H1 (cell line): ENCODE measurements at regions not wholly inside any gene's neighbourhood (a gene's known extent, or its start where the extent isn't known, plus 50 kb on each side); places are given as distances from the start of the nearest gene placed in this dataset.
"Not testable (repeated sequence)": the region's sequence is repeated elsewhere in the genome, so short reads cannot be mapped to it uniquely, and the experiment has no call there.

ENCODE experiments used
- CTCF ChIA-PET: fragments of 300-600 bp; sonication (Branson Sonifier 250); formaldehyde crosslinking; loops from one replicate; lab custom pipeline; 2021; ENCODE audit not compliant: partially characterized antibody; lab: Charles Lee
- POLR2A ChIA-PET: fragments of 300-600 bp; sonication (Branson Sonifier 250); formaldehyde crosslinking; loops from one replicate; lab custom pipeline; 2021; ENCODE audit warnings: inconsistent platforms; ENCODE audit not compliant: partially characterized antibody; lab: Charles Lee
- DNase-seq, 2 experiments: peaks; one replicate each; pipeline versions ENCODE4 v3.0.0 to v3.0.0-alpha.2; 2010 to 2022; ENCODE audit warnings: low spot score in 2 of 2, low read depth in 1 of 2, mixed read lengths in 1 of 2
- FAIRE-seq: peaks from 2 replicates; lab custom pipeline; 2011; peaks lifted over from hg19 to GRCh38; lab: Jason Lieb, UNC
- H2AFZ ChIP-seq: 2 replicates; pipeline ENCODE4 v1.8.1; 2012; ENCODE audit warnings: low read length, inconsistent platforms
- H2AK5ac ChIP-seq: 2 replicates; pipeline ENCODE4 v1.6.1; 2013; ENCODE audit warnings: low read depth, low read length
- H2BK120ac ChIP-seq: replicated peaks from 2 replicates; pipeline ENCODE3; 2013; ENCODE audit warnings: low read depth, low read length, inconsistent platforms
- H2BK12ac ChIP-seq: 2 replicates; pipeline ENCODE4 v1.6.1; 2013; ENCODE audit warnings: low read depth, low read length
- H2BK15ac ChIP-seq: 2 replicates; pipeline ENCODE4 v1.6.1; 2013; ENCODE audit warnings: low read length
- H2BK20ac ChIP-seq: 2 replicates; pipeline ENCODE4 v1.6.1; 2013; ENCODE audit warnings: low read length
- H2BK5ac ChIP-seq: 2 replicates; pipeline ENCODE4 v1.6.1; 2013; ENCODE audit warnings: low read depth, low read length
- H3K14ac ChIP-seq: 2 replicates; pipeline ENCODE4 v1.6.1; 2013; ENCODE audit warnings: inconsistent platforms; ENCODE audit not compliant: insufficient read length
- H3K18ac ChIP-seq: 2 replicates; pipeline ENCODE4 v1.6.1; 2013; ENCODE audit warnings: low read length; ENCODE audit errors: extremely low read depth
- H3K23ac ChIP-seq: 2 replicates; pipeline ENCODE4 v1.6.1; 2013; ENCODE audit warnings: inconsistent platforms; ENCODE audit not compliant: insufficient read length
- H3K23me2 ChIP-seq: 2 replicates; pipeline ENCODE4 v1.6.1; 2013; ENCODE audit warnings: low read depth, low read length
- H3K27ac ChIP-seq: 2 replicates; pipeline ENCODE4 v1.6.1; 2011; ENCODE audit warnings: low read depth, low read length, inconsistent platforms
- H3K27me3 ChIP-seq, 4 experiments: replicated peaks in 1 of 4; 1 replicate in 1 of 4; 2 replicates in 3 of 4; pipeline versions ENCODE4 v1.6.1 to v1.8.1; 2011 to 2013; ENCODE audit warnings: low read length in 3 of 4, mild to moderate bottlenecking in 3 of 4, inconsistent platforms in 2 of 4, mixed read lengths in 2 of 4, moderate library complexity in 1 of 4; ENCODE audit not compliant: control insufficient read depth in 3 of 4, insufficient read depth in 3 of 4; ENCODE audit errors: extremely low read depth in 1 of 4
- H3K36me3 ChIP-seq, 4 experiments: 2 replicates each; pipeline versions ENCODE4 v1.6.1 to v1.8.1; 2011 to 2013; ENCODE audit warnings: mild to moderate bottlenecking in 4 of 4, low read length in 3 of 4, moderate library complexity in 2 of 4, control low read depth in 1 of 4, inconsistent platforms in 1 of 4; ENCODE audit not compliant: insufficient read depth in 4 of 4, control insufficient read depth in 2 of 4
- H3K4ac ChIP-seq: replicated peaks from 2 replicates; pipeline ENCODE3; 2013; ENCODE audit warnings: low read length, low read depth, mixed read lengths, inconsistent platforms; ENCODE audit not compliant: insufficient read length
- H3K4me1 ChIP-seq, 4 experiments: replicated peaks in 1 of 4; 1 replicate in 1 of 4; 2 replicates in 3 of 4; pipeline versions ENCODE4 v1.6.1 to v1.8.1; 2011 to 2013; ENCODE audit warnings: low read length in 3 of 4, inconsistent platforms in 2 of 4, mixed read lengths in 1 of 4; ENCODE audit not compliant: insufficient read depth in 4 of 4, control insufficient read depth in 3 of 4
- H3K4me2 ChIP-seq, 2 experiments: 2 replicates each; pipeline versions ENCODE4 v1.6.1 to v1.8.1; 2011 to 2013; ENCODE audit warnings: low read depth in 2 of 2, low read length in 2 of 2, control low read depth in 1 of 2, inconsistent platforms in 1 of 2, mild to moderate bottlenecking in 1 of 2; ENCODE audit not compliant: insufficient read depth in 1 of 2
- H3K4me3 ChIP-seq, 4 experiments: fragments of 200-600, 300-600 bp in 1 of 4; sonication (generic), shearing (Covaris generic), sonication (Bioruptor Twin) in 1 of 4; 2 replicates each; pipeline versions ENCODE4 v1.5.1 to v1.8.1; 2011 to 2016; ENCODE audit warnings: low read length in 4 of 4, low read depth in 3 of 4, control low read depth in 2 of 4, inconsistent platforms in 2 of 4, mild to moderate bottlenecking in 2 of 4, mixed read lengths in 1 of 4, moderate library complexity in 1 of 4; ENCODE audit not compliant: insufficient read depth in 2 of 4; ENCODE audit errors: extremely low read depth in 1 of 4
- H3K56ac ChIP-seq: replicated peaks from 2 replicates; pipeline ENCODE3; 2013; ENCODE audit warnings: low read depth, mild to moderate bottlenecking, mixed read lengths, low read length, inconsistent platforms; ENCODE audit not compliant: insufficient read length
- H3K79me1 ChIP-seq: 2 replicates; pipeline ENCODE4 v1.6.1; 2013; ENCODE audit warnings: low read depth, low read length, control low read depth
- H3K79me2 ChIP-seq, 2 experiments: 2 replicates each; pipeline versions ENCODE4 v1.6.1 to v1.8.1; 2012 to 2013; ENCODE audit warnings: low read length in 2 of 2, mild to moderate bottlenecking in 2 of 2, inconsistent platforms in 1 of 2; ENCODE audit not compliant: insufficient read depth in 2 of 2, control insufficient read depth in 1 of 2
- H3K9ac ChIP-seq, 4 experiments: replicated peaks in 1 of 4; 1 replicate in 1 of 4; 2 replicates in 3 of 4; pipeline versions ENCODE4 v1.6.1 to v1.8.1; 2011 to 2013; ENCODE audit warnings: low read depth in 3 of 4, low read length in 3 of 4, control low read depth in 2 of 4, mild to moderate bottlenecking in 2 of 4, moderate library complexity in 2 of 4, inconsistent platforms in 1 of 4; ENCODE audit errors: extremely low read depth in 1 of 4
- H3K9me3 ChIP-seq, 2 experiments: 2 replicates each; pipeline versions ENCODE4 v1.6.1 to v1.8.1; 2012 to 2013; ENCODE audit warnings: mild to moderate bottlenecking in 2 of 2, moderate library complexity in 2 of 2, control low read depth in 1 of 2, inconsistent platforms in 1 of 2, low read depth in 1 of 2, low read length in 1 of 2, mixed read lengths in 1 of 2; ENCODE audit not compliant: insufficient read depth in 2 of 2
- H4K20me1 ChIP-seq, 2 experiments: replicated peaks in 1 of 2; 2 replicates each; pipeline versions ENCODE3 to v1.8.1; 2011 to 2013; ENCODE audit warnings: inconsistent platforms in 2 of 2, low read length in 2 of 2, mild to moderate bottlenecking in 1 of 2; ENCODE audit not compliant: insufficient read depth in 2 of 2, control insufficient read depth in 1 of 2
- H4K5ac ChIP-seq: 2 replicates; pipeline ENCODE4 v1.6.1; 2013; ENCODE audit warnings: low read length, low read depth, mixed read lengths, inconsistent platforms; ENCODE audit not compliant: insufficient read length
- H4K8ac ChIP-seq: 2 replicates; pipeline ENCODE4 v1.8.0; 2013; ENCODE audit warnings: mild to moderate bottlenecking, moderate library complexity, low read length, inconsistent platforms; ENCODE audit not compliant: insufficient read depth; ENCODE audit errors: extremely low read depth
- H4K91ac ChIP-seq: replicated peaks from 2 replicates; pipeline ENCODE3; 2013; ENCODE audit warnings: low read length, mixed read lengths, inconsistent platforms; ENCODE audit not compliant: insufficient read length
- BACH1 ChIP-seq: IDR thresholded peaks from 2 replicates; pipeline ENCODE4 v1.6.1; 2012; ENCODE audit warnings: low read length, improper control_type of control experiment
- WGBS, 2 experiments: shearing (Covaris generic) in 1 of 2; methylation state at CpG; one replicate each; pipeline versions ENCODE4 v1.1.6 to v1.1.7; 2013 to 2015; ENCODE audit warnings: low lambda C conversion rate in 2 of 2, mixed read lengths in 2 of 2, inconsistent platforms in 1 of 2, low coverage in 1 of 2, missing lambda C conversion rate in 1 of 2; ENCODE audit not compliant: insufficient replicate concordance in 2 of 2, insufficient coverage in 1 of 2, insufficient read length in 1 of 2; ENCODE audit errors: extremely low coverage in 1 of 2, missing lambda C conversion rate in 1 of 2; 5-methylcytosine and 5-hydroxymethylcytosine counted together

DNA sequence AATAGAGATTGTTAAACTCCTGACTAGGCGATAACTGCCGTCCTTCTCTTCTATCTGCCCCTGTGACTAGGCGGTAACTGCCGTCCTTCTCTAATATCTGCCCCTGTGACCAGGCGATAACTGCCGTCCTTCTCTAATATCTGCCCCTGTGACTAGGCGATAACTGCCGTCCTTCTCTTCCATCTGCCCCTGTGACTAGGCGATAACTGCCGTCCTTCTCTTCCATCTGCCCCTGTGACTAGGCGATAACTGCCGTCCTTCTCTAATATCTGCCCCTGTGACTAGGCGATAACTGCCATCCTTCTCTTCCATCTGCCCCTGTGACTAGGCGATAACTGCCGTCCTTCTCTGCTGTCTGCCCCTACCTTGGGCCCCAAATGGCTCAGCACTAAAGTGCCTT lies 59.5 kb upstream of the FRG1 start:
- H3K56ac ChIP-seq, H3K14ac ChIP-seq, H2AFZ ChIP-seq, H3K4ac ChIP-seq, H3K79me1 ChIP-seq, H3K9me3 ChIP-seq, H4K5ac ChIP-seq, H3K18ac ChIP-seq, CTCF ChIA-PET, H3K23me2 ChIP-seq, H3K4me1 ChIP-seq, POLR2A ChIA-PET, H4K20me1 ChIP-seq, H3K79me2 ChIP-seq, H4K91ac ChIP-seq, H3K36me3 ChIP-seq, H3K4me2 ChIP-seq, H3K27me3 ChIP-seq, H2BK120ac ChIP-seq, H3K23ac ChIP-seq, H3K27ac ChIP-seq, H3K4me3 ChIP-seq: not testable (repeated sequence)
- Histone ChIP-seq H2AK5ac (peak overlapping the region; percentile 82; the same call in 1 of the 2 replicates), H2BK5ac (peak overlapping the region; percentile 38; the same call in 1 of the 2 replicates), H3K9ac (peak overlapping the region in 1 of 4 experiments; percentile 74; a peak in 2 of 7 replicates), H2BK15ac (peak overlapping the region; percentile 13; the same call in 1 of the 2 replicates), H2BK20ac (peak overlapping the region; percentile 25; the same call in 1 of the 2 replicates), H2BK12ac (peak overlapping the region; percentile 32; the same call in 1 of the 2 replicates), H4K8ac (0 out of 2 replicates have a peak overlapping the region, but pooled peaks have one; percentile 1)
- DNase-seq: peak; percentile 21 to 82
- peak; percentile 100 for FAIRE-seq
- TF ChIP-seq BACH1: peak; percentile 15; the same call in 1 of the 2 replicates
- 88% methylated on average over 15 of the region's 15 CpGs; no CpG with 5 or more reads in 1 of the 2 experiments for WGBS, 2 experiments

- H3K9ac ChIP-seq, H3K79me2 ChIP-seq, H3K18ac ChIP-seq, H3K56ac ChIP-seq, H3K4me2 ChIP-seq, H2AFZ ChIP-seq, H3K14ac ChIP-seq, H3K4me3 ChIP-seq, H4K20me1 ChIP-seq, H3K4ac ChIP-seq, H3K4me1 ChIP-seq, H2AK5ac ChIP-seq, FAIRE-seq, H3K27me3 ChIP-seq, H3K36me3 ChIP-seq, H3K23me2 ChIP-seq, POLR2A ChIA-PET, DNase-seq, H2BK120ac ChIP-seq, H2BK15ac ChIP-seq, H2BK20ac ChIP-seq, H4K5ac ChIP-seq, H2BK5ac ChIP-seq, H3K27ac ChIP-seq, H2BK12ac ChIP-seq, H3K23ac ChIP-seq, H4K91ac ChIP-seq, H3K79me1 ChIP-seq, H4K8ac ChIP-seq: not testable (repeated sequence)
- CTCF ChIA-PET: interaction anchor here (1.0 kb wide), 1 partner anchor 24 kb away, joined by 3 read pairs; no protein-coding TSS in a partner anchor
- 93% methylated on average over 4 of the region's 4 CpGs; no CpG with 5 or more reads in 1 of the 2 experiments for WGBS, 2 experiments
- H3K9me3 ChIP-seq: peaks cover 16 to 19% of the 10 kb centered on the region in 2 experiments
Measured at GRCh38 chr4:189888407-189888806, 52.3 kb upstream of the FRG1 start.
